ENCODE measurements at regions not wholly inside any gene's neighbourhood (a gene's known extent, or its start where the extent isn't known, plus 50 kb on each side); places are given as distances from the start of the nearest gene placed in this dataset.

- TF ChIP-seq CTCF (conservative IDR thresholded peaks at IDR 0.05) (no peak), ZFX (IDR thresholded peaks at IDR 0.05) (no peak)
These were observed 581.5 kb downstream of the CCDC171 start for GRCh38 chr9:16134351-16134750.
